DMS153 (cell line): ENCODE measurements at regions not wholly inside any gene's neighbourhood (a gene's known extent, or its start where the extent isn't known, plus 50 kb on each side); places are given as distances from the start of the nearest gene placed in this dataset.

Experiments
- DNase-seq: peaks from one replicate; lab custom pipeline; 2025; lab: John Stamatoyannopoulos, UW

- DNase-seq = no peak
These were observed 200.3 kb downstream of the SLIT2 start for GRCh38 chr4:20451986-20452385.

GRCh38 chr4:20454515-20454914 is 202.8 kb downstream of the SLIT2 start:
- DNase-seq = no peak

GRCh38 chr4:20456407-20456806 is 204.7 kb downstream of the SLIT2 start:
- DNase-seq = peak; percentile 1

GRCh38 chr4:20462426-20463175 is 210.9 kb downstream of the SLIT2 start:
- no peak for DNase-seq

- DNase-seq = no peak
These were observed 211.4 kb downstream of the SLIT2 start for GRCh38 chr4:20463176-20463430.

GRCh38 chr4:20464381-20464780 is 212.7 kb downstream of the SLIT2 start:
- DNase-seq = no peak

GRCh38 chr4:20474119-20474518 is 222.4 kb downstream of the SLIT2 start:
- DNase-seq = no peak

GRCh38 chr4:20478412-20478811 is 221.8 kb upstream of the PACRGL start:
- DNase-seq = no peak

- no peak for DNase-seq
These were observed 219.9 kb upstream of the PACRGL start for GRCh38 chr4:20480165-20480947.

- no peak for DNase-seq
These were observed 216.8 kb upstream of the PACRGL start for GRCh38 chr4:20483416-20483815.

- no peak for DNase-seq
These were observed 213.8 kb upstream of the PACRGL start for GRCh38 chr4:20486433-20486832.

- DNase-seq = no peak
These were observed 212.8 kb upstream of the PACRGL start for GRCh38 chr4:20487446-20487845.

- DNase-seq = no peak
These were observed 212.4 kb upstream of the PACRGL start for GRCh38 chr4:20487852-20488251.

GRCh38 chr4:20490734-20491133 is 209.5 kb upstream of the PACRGL start:
- no peak for DNase-seq

- no peak for DNase-seq
These were observed 206.4 kb upstream of the PACRGL start for GRCh38 chr4:20493761-20494353.

GRCh38 chr4:20496068-20496467 is 204.2 kb upstream of the PACRGL start:
- no peak for DNase-seq

GRCh38 chr4:20504146-20504545 is 196.1 kb upstream of the PACRGL start:
- DNase-seq = no peak

GRCh38 chr4:20505927-20506326 is 194.3 kb upstream of the PACRGL start:
- no peak for DNase-seq

GRCh38 chr4:20506827-20507226 is 193.4 kb upstream of the PACRGL start:
- no peak for DNase-seq

- DNase-seq = no peak
These were observed 190.9 kb upstream of the PACRGL start for GRCh38 chr4:20509315-20509714.

- DNase-seq = peak; percentile 78
These were observed 188.0 kb upstream of the PACRGL start for GRCh38 chr4:20512033-20512792.

- DNase-seq = no peak
These were observed 187.3 kb upstream of the PACRGL start for GRCh38 chr4:20512985-20513384.

- no peak for DNase-seq
These were observed 179.4 kb upstream of the PACRGL start for GRCh38 chr4:20520901-20521300.
